ENCODE measurements at regions not wholly inside any gene's neighbourhood (a gene's known extent, or its start where the extent isn't known, plus 50 kb on each side); places are given as distances from the start of the nearest gene placed in this dataset.

DNA sequence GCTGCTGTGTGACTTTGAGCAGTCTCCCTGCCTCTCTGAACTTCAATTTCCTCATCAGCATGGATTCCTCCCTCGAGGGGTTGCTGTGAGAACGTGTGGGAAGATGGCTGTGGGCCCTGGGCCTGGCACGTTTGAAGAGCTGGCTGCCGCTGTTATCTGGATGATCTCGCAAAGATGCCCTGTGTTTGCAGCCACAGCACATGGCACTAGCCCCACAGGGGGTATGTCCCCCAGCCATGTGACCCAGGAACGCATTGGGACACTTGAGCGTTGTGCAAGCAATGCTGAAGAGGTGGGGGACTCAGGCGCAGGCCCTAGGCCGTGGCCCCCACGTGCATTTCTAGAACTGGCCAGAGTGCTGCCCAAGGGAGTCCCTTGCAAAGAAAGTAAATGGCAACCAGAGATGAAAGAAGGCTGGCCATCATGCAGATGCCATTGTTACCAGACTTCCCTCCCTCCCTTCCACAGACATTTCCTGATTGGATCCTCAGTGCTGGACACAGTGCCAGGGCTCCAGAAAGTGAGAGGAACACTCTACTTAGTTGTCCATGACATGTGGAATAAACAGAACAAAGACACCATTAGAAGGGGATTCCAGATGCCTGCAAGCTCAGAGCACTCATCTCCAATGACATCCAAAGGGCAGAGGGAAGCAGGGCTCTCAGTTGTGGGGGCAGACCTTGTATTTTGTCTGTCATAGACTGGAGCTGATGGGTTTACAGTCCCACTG lies 65.1 kb upstream of the NEURL1B start:
- H3K9ac ChIP-seq, result no peak overlapping the region
- peak overlapping the region; percentile 75 for H3K4me2 ChIP-seq
- H3K36me3 ChIP-seq, result no peaks in the 10 kb centered on the region
- H3K27me3 ChIP-seq, result no peaks in the 10 kb centered on the region
- H3K9me3 ChIP-seq, result no peaks in the 10 kb centered on the region
- TF ChIP-seq Cebpa-rat (IDR thresholded peaks at IDR 0.05), result no peak
- H3K4me1 ChIP-seq, result peaks cover 58% of the 10 kb centered on the region
- H4K20me1 ChIP-seq, result no peaks in the 10 kb centered on the region
- peak overlapping the region; percentile 64 for H3K27ac ChIP-seq
- H3K4me3 ChIP-seq, result no peak overlapping the region

DNA sequence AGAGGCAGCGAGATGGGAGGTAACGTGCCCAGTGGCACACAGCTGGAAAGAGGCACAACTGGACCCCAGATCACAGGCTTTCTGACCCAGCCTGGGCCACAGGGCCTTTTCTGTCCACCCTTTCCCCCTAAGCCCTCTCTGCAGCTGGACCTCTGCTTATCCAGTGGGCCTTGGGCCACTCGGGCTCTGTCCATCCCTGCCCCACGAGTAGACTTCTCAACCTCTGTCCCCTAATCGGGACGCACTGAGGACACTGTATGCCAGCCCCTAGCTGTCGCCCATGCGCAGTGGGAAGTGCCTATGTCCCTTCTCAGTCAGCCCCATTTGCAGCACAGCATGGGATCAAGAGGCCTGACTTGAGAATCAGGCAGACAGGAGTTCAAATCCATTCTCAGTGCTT lies 65.6 kb upstream of the NEURL1B start:
- no peaks in the 10 kb centered on the region for H3K36me3 ChIP-seq
- TF ChIP-seq Cebpa-rat (IDR thresholded peaks at IDR 0.05), result no peak
- no peaks in the 10 kb centered on the region for H4K20me1 ChIP-seq
- H3K27ac ChIP-seq, result peak overlapping the region; percentile 64
- H3K9me3 ChIP-seq, result no peaks in the 10 kb centered on the region
- 0 out of 2 replicates have a peak overlapping the region, but pooled peaks have one; percentile 21 for H3K9ac ChIP-seq
- H3K4me3 ChIP-seq, result peak overlapping the region; percentile 32; the same call in 1 of the 2 replicates
- no peaks in the 10 kb centered on the region for H3K27me3 ChIP-seq
- H3K4me2 ChIP-seq, result peak overlapping the region; percentile 75
- peaks cover 56% of the 10 kb centered on the region for H3K4me1 ChIP-seq

DNA sequence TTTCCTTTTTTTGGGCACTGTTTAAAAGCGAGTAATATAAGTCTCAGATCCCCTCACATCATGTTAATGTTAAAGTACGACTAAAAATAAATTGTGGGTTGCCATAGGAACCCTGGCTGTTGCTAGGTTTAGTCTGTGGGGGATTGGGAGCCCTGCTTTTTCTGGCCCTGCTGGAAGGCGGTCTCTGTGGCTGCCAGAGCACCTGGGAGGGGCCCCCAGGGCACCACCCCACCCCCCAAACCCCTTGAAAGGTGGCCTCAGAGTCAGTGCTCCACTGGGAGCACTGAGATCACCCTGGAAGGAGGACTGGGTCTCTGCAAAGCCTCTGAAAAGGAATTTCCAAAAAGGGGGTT lies 66.2 kb upstream of the NEURL1B start:
- peak overlapping the region; percentile 75 for H3K4me2 ChIP-seq
- no peaks in the 10 kb centered on the region for H3K27me3 ChIP-seq
- H3K4me3 ChIP-seq, result peak overlapping the region; percentile 32; the same call in 1 of the 2 replicates
- peaks cover 54% of the 10 kb centered on the region for H3K4me1 ChIP-seq
- no peaks in the 10 kb centered on the region for H3K36me3 ChIP-seq
- no peaks in the 10 kb centered on the region for H3K9me3 ChIP-seq
- peak overlapping the region; percentile 64 for H3K27ac ChIP-seq
- H3K9ac ChIP-seq, result no peak overlapping the region; the same call in 1 of the 2 replicates
- H4K20me1 ChIP-seq, result no peaks in the 10 kb centered on the region
- TF ChIP-seq Cebpa-rat (IDR thresholded peaks at IDR 0.05), result no peak

DNA sequence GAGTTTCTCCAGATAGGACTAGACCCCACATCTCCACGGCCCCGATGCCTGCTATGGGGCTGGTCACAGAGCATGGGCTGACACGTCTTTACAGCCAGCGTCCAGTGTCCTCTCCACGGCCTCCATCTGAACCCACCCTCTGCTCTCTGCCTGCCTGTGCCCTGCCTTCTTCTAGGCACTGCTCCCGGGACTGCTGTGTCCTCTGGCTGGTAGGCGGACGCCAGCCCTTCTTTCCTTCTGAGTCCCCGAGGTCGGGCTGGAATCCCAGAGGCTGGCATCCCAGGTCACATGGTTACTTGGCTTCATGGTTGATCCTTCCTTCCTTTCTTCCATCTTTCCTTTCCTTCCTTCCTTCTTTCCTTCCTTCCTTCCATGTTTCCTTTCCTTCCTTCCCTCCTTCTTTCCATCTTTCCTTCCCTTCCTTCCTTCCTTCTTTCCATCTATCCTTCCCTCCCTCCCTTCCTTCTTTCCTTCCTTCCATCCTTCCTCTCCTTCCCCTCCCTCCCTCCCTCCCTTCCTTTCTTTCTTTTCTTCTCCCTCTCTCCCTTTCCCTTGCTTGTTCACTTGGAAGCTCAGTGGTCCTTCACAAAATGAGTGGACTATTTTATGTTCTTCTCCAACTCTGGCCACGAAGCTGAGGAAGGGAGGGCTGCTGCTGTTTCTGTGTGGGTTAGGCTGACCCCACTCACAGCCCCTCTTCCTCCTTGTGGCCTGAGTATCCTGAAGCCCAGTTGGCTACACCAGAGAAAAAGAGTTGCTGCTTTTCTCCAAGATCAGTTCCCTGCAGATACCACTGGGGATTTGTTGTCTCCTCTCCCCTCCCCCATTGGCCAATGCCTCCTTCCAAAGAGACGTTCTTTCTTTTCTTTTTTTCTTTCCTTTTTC lies 66.8 kb upstream of the NEURL1B start:
- Histone ChIP-seq H4K20me1 (no peaks in the 10 kb centered on the region), H3K4me3 (peak overlapping the region; percentile 32; the same call in 1 of the 2 replicates), H3K9ac (peak overlapping the region; percentile 34; the same call in 1 of the 2 replicates), H3K27ac (peak overlapping the region; percentile 66), H3K4me1 (peaks cover 53% of the 10 kb centered on the region), H3K4me2 (peak overlapping the region; percentile 75), H3K27me3 (no peaks in the 10 kb centered on the region), H3K9me3 (no peaks in the 10 kb centered on the region), H3K36me3 (no peaks in the 10 kb centered on the region)
- no peak for TF ChIP-seq Cebpa-rat (IDR thresholded peaks at IDR 0.05)

DNA sequence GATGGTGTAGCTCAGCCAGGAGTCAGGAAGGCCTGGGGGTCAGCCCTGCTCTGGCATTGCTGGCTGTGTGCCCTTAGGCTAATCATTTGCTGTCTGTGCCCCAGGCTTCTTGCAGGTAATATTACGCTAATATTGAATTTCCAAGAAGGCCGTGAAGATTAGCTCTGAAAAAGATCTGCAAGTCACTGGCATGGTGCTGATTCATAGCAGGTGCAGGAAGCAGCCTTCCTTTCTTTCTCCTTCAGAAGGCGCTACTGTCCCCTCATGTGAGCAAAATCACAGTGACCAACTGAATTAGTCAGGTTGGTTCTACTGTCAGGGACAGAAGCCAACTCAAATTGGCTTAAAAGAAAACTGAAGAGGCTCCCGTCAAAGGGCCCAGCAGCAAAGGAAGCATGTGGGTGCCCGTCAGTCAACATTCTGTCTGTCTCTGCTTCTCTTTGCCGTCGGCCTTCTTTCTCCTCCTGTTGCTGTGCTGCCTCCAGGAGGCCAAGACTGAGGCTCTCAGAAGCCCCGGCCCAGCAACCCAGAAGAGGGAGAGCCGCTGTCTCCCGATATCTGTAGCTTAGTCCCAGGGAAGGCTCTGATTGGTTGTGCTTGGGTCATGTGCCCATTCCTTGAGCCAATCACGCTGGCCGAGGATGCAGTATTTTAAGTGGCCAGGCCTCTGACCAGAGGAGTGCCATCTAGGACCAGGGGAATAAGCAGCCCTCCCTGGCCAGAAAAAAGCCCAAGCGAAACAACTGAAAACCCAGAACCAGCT lies 67.8 kb upstream of the NEURL1B start:
- Histone ChIP-seq H3K4me2 (peak overlapping the region; percentile 75), H3K4me1 (peaks cover 53% of the 10 kb centered on the region), H3K9me3 (no peaks in the 10 kb centered on the region), H3K9ac (no peak overlapping the region), H3K4me3 (no peak overlapping the region), H4K20me1 (no peaks in the 10 kb centered on the region), H3K36me3 (no peaks in the 10 kb centered on the region), H3K27me3 (no peaks in the 10 kb centered on the region), H3K27ac (no peak overlapping the region)
- no peak for TF ChIP-seq Cebpa-rat (IDR thresholded peaks at IDR 0.05)

DNA sequence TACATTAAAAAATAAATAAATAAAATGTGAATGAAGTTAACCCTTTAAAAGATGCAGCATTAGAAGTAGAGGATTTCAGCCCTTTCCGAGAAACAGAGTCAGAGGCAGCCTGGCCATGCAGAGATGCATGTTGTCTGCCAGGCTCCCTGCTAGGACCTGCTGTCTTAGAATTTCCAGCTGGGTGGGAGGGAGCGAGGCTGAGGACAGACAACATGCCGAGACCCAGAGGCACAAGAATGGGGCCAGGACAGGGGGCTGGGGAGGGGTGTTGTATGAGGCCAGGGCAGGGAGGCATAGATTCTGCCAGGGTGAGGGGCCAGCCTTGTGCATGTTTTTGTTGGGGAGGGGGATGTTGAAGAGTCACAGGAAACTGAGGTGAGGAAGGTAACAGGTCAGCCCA lies 68.6 kb upstream of the NEURL1B start:
- Histone ChIP-seq H3K36me3 (no peaks in the 10 kb centered on the region), H3K4me1 (peaks cover 53% of the 10 kb centered on the region), H3K27me3 (no peaks in the 10 kb centered on the region), H4K20me1 (no peaks in the 10 kb centered on the region), H3K4me3 (no peak overlapping the region), H3K4me2 (no peak overlapping the region), H3K9me3 (no peaks in the 10 kb centered on the region), H3K9ac (no peak overlapping the region), H3K27ac (no peak overlapping the region)
- no peak for TF ChIP-seq Cebpa-rat (IDR thresholded peaks at IDR 0.05)

DNA sequence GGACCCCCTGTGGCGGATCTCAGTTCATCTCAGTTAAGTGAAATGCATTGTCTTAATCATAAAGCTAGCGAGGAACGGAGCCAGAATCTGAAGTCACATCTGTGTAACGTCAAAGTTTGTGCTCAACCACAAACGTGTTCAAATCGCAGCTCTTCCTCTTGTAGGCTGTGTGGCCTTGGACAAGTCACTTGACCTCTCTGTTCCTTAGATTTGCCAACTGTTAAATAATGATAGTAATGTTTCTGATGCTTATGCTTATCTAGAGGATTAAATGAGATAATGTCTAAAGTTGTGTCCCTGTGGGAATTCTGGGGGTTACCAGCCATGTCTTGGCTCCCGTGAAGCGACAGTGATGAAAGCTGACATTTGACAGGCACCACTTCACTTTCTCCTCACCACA lies 69.2 kb upstream of the NEURL1B start:
- H3K4me1 ChIP-seq, result peaks cover 53% of the 10 kb centered on the region
- H3K9me3 ChIP-seq, result no peaks in the 10 kb centered on the region
- no peak overlapping the region for H3K4me3 ChIP-seq
- H3K9ac ChIP-seq, result no peak overlapping the region
- H3K36me3 ChIP-seq, result no peaks in the 10 kb centered on the region
- no peak for TF ChIP-seq Cebpa-rat (IDR thresholded peaks at IDR 0.05)
- H4K20me1 ChIP-seq, result no peaks in the 10 kb centered on the region
- no peak overlapping the region for H3K27ac ChIP-seq
- H3K4me2 ChIP-seq, result peak overlapping the region; percentile 15; the same call in 1 of the 2 replicates
- H3K27me3 ChIP-seq, result no peaks in the 10 kb centered on the region

DNA sequence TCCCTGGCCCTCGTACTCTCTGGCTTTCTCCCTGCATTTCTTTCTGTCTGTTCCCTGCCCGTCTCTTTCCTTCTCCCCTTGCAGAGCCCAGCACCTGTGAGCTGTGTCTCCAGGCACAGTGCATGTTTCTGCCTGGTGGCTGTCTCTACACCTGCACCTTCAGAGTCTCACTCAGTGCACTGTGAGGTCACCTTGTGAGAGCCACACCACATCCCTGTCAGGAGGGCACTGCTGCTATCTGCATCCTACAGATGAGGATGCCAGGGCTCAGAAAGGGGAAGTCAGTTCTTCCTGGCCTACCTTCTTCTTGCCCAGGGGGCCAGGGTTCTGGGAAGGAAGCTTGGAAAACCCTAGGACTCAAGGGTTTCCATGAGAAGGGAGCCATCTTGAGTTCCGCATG lies 69.7 kb upstream of the NEURL1B start:
- peaks cover 53% of the 10 kb centered on the region for H3K4me1 ChIP-seq
- no peak overlapping the region for H3K9ac ChIP-seq
- H3K4me2 ChIP-seq, result peak overlapping the region; percentile 34; the same call in 1 of the 2 replicates

DNA sequence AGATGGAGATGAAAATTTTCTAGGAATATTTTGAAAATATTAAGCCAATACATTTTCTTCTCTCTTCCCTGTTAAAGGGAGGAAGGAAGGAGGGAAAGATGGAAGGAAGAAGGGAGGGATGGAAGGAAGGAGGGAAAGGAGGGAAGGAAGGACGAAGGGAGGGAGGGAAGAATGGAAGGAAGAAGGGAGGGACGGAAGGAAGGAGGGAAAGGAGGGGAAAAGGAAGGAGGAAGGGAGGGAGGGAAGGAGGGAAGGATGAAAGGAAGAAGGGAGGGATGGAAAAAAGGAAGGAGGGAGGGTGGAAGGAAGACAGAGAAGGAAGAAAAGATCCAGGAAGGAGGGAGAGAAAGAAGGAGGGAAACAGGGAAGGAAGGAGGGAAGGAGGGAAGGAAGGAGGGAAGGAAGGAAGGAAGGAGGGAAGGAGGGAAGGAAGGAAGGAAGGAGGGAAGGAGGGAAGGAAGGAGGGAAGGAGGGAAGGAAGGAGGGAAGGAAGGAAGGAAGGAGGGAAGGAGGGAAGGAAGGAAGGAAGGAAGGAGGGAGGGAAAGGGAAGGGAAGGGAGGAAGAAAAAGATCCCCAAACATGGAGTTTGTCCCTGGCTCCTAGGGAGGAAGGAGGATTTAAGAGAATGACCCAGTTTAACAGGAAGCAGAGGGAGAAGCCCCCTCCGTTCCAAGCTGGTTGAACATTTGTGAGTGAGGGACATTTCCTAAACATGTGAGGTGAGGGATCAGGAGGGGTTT lies 70.3 kb upstream of the NEURL1B start:
- H3K9me3 ChIP-seq, result no peaks in the 10 kb centered on the region
- peaks cover 48% of the 10 kb centered on the region for H3K4me1 ChIP-seq
- H3K27ac ChIP-seq, result no peak overlapping the region
- H3K9ac ChIP-seq, result no peak overlapping the region
- H3K36me3 ChIP-seq, result no peaks in the 10 kb centered on the region
- no peaks in the 10 kb centered on the region for H3K27me3 ChIP-seq
- H3K4me2 ChIP-seq, result peak overlapping the region; percentile 34; the same call in 1 of the 2 replicates
- TF ChIP-seq Cebpa-rat (IDR thresholded peaks at IDR 0.05), result no peak
- H4K20me1 ChIP-seq, result no peaks in the 10 kb centered on the region
- H3K4me3 ChIP-seq, result no peak overlapping the region

More for the DNA sequence above, 69.7 kb upstream of the NEURL1B start:
- no peak for TF ChIP-seq Cebpa-rat (IDR thresholded peaks at IDR 0.05)
- Histone ChIP-seq H4K20me1 (no peaks in the 10 kb centered on the region), H3K27me3 (no peaks in the 10 kb centered on the region), H3K9me3 (no peaks in the 10 kb centered on the region), H3K4me3 (no peak overlapping the region), H3K36me3 (no peaks in the 10 kb centered on the region), H3K27ac (no peak overlapping the region)

Measured in BLaER1 (cell line).